Right atrium auricular region (tissue), 2 donors: ENCODE measurements at regions not wholly inside any gene's neighbourhood (a gene's known extent, or its start where the extent isn't known, plus 50 kb on each side); places are given as distances from the start of the nearest gene placed in this dataset.

Experiments
- DNase-seq: peaks from one replicate; pipeline ENCODE4 v3.0.0-alpha.2; 2019; ENCODE audit warnings: low spot score
- H3K27ac ChIP-seq, 2 donors: fragments of 200-600 bp; sonication (generic); 1 replicate in 1 of 2; 2 replicates in 1 of 2; pipeline ENCODE4 v1.5.1; 2016 to 2019
- H3K27me3 ChIP-seq, 2 donors: fragments of 200-600 bp; sonication (generic); one replicate each; pipeline versions ENCODE4 v1.5.1 to v1.6.0; 2017 to 2019
- H3K36me3 ChIP-seq: fragments of 200-600 bp; sonication (generic); one replicate; pipeline ENCODE4 v1.5.1; 2016
- H3K4me1 ChIP-seq, 2 donors: fragments of 200-600 bp; sonication (generic); one replicate each; pipeline versions ENCODE4 v1.5.1 to v1.6.0; 2017 to 2019
- H3K4me3 ChIP-seq, 2 donors: fragments of 200-600 bp; sonication (generic); 1 replicate in 1 of 2; 2 replicates in 1 of 2; pipeline ENCODE4 v1.5.1; 2017 to 2019; ENCODE audit warnings: mild to moderate bottlenecking in 1 of 2, moderate library complexity in 1 of 2
- H3K9me3 ChIP-seq, 2 donors: fragments of 200-600 bp; sonication (generic); one replicate each; pipeline ENCODE4 v1.5.1; 2019
- TF ChIP-seq, protein P1 (sequence below), 2 donors: fragments of 200-600 bp; sonication (generic); IDR thresholded peaks; one replicate each; pipeline ENCODE4 v1.5.1; 2019; ENCODE audit warnings: antibody characterized with exemption in 2 of 2

- Histone ChIP-seq H3K27ac (no peak overlapping the region), H3K9me3 (peaks cover 0 to 7% of the 10 kb centered on the region in 2 donors), H3K4me1 (no peaks in the 10 kb centered on the region), H3K27me3 (no peaks in the 10 kb centered on the region), H3K36me3 (no peaks in the 10 kb centered on the region), H3K4me3 (no peak overlapping the region)
- TF ChIP-seq, protein P1, sequence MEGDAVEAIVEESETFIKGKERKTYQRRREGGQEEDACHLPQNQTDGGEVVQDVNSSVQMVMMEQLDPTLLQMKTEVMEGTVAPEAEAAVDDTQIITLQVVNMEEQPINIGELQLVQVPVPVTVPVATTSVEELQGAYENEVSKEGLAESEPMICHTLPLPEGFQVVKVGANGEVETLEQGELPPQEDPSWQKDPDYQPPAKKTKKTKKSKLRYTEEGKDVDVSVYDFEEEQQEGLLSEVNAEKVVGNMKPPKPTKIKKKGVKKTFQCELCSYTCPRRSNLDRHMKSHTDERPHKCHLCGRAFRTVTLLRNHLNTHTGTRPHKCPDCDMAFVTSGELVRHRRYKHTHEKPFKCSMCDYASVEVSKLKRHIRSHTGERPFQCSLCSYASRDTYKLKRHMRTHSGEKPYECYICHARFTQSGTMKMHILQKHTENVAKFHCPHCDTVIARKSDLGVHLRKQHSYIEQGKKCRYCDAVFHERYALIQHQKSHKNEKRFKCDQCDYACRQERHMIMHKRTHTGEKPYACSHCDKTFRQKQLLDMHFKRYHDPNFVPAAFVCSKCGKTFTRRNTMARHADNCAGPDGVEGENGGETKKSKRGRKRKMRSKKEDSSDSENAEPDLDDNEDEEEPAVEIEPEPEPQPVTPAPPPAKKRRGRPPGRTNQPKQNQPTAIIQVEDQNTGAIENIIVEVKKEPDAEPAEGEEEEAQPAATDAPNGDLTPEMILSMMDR (IDR thresholded peaks at IDR 0.05): no peak
- no peak for DNase-seq
Observed at GRCh38 chr12:125292700-125293099, 227.5 kb downstream of the AACS start.

- Histone ChIP-seq H3K4me1 (no peaks in the 10 kb centered on the region), H3K9me3 (peaks cover 0 to 7% of the 10 kb centered on the region in 2 donors), H3K27ac (no peak overlapping the region), H3K27me3 (no peaks in the 10 kb centered on the region), H3K36me3 (no peaks in the 10 kb centered on the region), H3K4me3 (no peak overlapping the region)
- no peak for DNase-seq
- TF ChIP-seq, protein P1 (IDR thresholded peaks at IDR 0.05): no peak
Observed at GRCh38 chr12:125295550-125295949, 230.3 kb downstream of the AACS start.

DNA sequence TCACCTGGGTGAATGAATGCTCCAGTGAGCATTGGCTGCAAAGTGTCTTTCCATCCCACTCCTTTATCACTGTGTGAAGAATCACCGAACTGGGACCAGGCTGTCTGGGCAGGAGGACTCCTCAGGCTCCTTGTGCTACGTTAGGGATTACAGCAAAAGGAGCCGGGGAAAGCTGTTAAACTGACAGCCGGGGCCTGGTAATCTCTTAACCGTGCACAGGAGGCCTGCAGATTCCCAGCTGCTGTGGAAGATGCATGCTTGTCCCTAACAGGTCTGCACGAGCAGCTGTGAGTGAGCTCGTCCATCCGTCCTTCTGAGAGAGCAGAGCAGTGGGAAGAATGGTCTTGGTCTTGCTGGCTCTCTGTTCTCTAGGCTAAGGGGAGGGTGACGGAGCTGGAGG is 231.5 kb downstream of the AACS start:
- TF ChIP-seq, protein P1 (IDR thresholded peaks at IDR 0.05): no peak
- DNase-seq: no peak
- H3K36me3 ChIP-seq: no peaks in the 10 kb centered on the region
- no peaks in the 10 kb centered on the region for H3K27me3 ChIP-seq
- no peaks in the 10 kb centered on the region for H3K4me1 ChIP-seq
- H3K27ac ChIP-seq: no peak overlapping the region
- H3K9me3 ChIP-seq: peaks cover 0 to 7% of the 10 kb centered on the region in 2 donors
- H3K4me3 ChIP-seq: no peak overlapping the region

GRCh38 chr12:125299840-125300239 is 234.6 kb downstream of the AACS start:
- DNase-seq: no peak
- TF ChIP-seq, protein P1 (IDR thresholded peaks at IDR 0.05): no peak
- no peak overlapping the region for H3K27ac ChIP-seq
- H3K36me3 ChIP-seq: no peaks in the 10 kb centered on the region
- no peak overlapping the region for H3K4me3 ChIP-seq
- no peaks in the 10 kb centered on the region for H3K9me3 ChIP-seq
- H3K27me3 ChIP-seq: no peaks in the 10 kb centered on the region
- H3K4me1 ChIP-seq: no peaks in the 10 kb centered on the region

DNA sequence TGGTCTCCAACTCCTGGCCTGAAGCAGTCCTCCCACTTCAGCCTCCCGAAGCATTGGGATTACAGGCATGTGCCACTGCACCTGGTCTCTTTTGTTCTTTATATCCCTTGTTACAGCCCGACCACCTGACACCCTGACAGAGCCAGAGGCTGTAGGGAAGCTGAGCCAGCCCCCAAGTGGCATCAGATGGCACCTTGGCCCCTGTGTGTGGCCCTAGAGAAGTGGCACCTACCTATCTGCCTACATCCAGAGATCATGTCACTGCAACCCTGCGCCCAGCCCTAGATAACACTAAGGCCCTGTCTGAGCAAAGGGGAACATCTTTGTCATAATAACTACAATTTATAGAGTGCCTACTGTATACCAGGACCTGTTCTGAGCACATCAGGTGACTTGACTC is 235.0 kb downstream of the AACS start:
- H3K27ac ChIP-seq: no peak overlapping the region
- TF ChIP-seq, protein P1 (IDR thresholded peaks at IDR 0.05): no peak

GRCh38 chr12:125303337-125303736 is 238.1 kb downstream of the AACS start:
- TF ChIP-seq, protein P1 (IDR thresholded peaks at IDR 0.05): no peak

More for the DNA sequence above, 235.0 kb downstream of the AACS start:
- Histone ChIP-seq H3K27me3 (no peaks in the 10 kb centered on the region), H3K4me1 (no peaks in the 10 kb centered on the region), H3K4me3 (no peak overlapping the region), H3K36me3 (no peaks in the 10 kb centered on the region), H3K9me3 (no peaks in the 10 kb centered on the region)
- DNase-seq: no peak

More at GRCh38 chr12:125303337-125303736, 238.1 kb downstream of the AACS start:
- DNase-seq: no peak
- Histone ChIP-seq H3K4me1 (no peaks in the 10 kb centered on the region), H3K9me3 (no peaks in the 10 kb centered on the region), H3K27ac (no peak overlapping the region), H3K36me3 (no peaks in the 10 kb centered on the region), H3K4me3 (no peak overlapping the region), H3K27me3 (no peaks in the 10 kb centered on the region)
